ENCODE measurements at regions not wholly inside any gene's neighbourhood (a gene's known extent, or its start where the extent isn't known, plus 50 kb on each side); places are given as distances from the start of the nearest gene placed in this dataset.
"Not testable (repeated sequence)": the region's sequence is repeated elsewhere in the genome, so short reads cannot be mapped to it uniquely, and the experiment has no call there.

DNA sequence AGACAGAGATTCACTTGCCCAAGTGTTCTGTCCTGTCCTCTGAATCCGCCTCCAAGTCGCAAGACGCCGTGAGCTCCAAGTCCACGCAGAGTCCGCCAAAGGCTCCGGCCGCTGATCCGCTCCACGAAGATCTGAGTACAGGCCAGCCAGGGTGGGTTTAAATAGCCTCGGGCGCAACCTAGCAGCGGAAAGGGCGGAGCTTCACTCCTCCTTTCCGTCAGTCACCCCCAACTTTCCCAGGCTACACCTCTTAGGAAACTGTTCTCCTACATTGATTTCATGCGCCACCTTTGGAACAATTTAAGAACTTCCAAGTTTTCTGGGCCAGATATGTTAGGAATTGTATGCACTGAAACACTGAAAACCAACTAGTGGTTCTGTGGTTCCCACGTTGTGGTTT, 301.8 kb downstream of the CWH43 start:
- H3K9me3 ChIP-seq (ENCODE audit: insufficient read depth, low read depth, low read length), result peaks cover 20% of the 10 kb centered on the region
- H3K27ac ChIP-seq (ENCODE audit: low read depth, low read length); H3K36me3 ChIP-seq (ENCODE audit: insufficient read depth, low read length); H3K27me3 ChIP-seq (ENCODE audit: insufficient read depth, low read length); H3K4me3 ChIP-seq (ENCODE audit: low read length); H3K9ac ChIP-seq (ENCODE audit: low read depth, low read length); H3K4me1 ChIP-seq (ENCODE audit: insufficient read depth, low read length): not testable (repeated sequence)
- 91% methylated on average over 16 of the region's 17 CpGs for WGBS

DNA sequence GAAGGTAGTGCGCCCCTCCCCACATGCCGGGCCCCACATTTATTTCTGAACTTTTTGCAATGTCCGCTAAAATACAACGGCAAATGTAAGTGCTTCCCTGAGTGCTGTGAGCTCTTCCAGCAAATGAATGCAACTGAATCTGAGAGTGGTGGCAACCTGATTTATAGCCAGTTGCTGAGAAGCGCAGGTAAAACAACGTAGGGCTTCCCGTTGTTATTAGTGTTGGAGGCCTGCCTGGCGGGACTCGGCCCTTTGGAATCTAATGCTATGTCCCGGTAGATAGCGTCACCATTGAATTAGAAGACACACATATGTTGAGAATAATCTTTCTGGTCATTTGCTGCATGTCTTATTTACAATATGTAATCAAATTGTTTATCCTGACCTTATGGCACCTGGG, 302.7 kb downstream of the CWH43 start:
- H3K4me1 ChIP-seq (ENCODE audit: insufficient read depth, low read length); H3K27ac ChIP-seq (ENCODE audit: low read depth, low read length); H3K36me3 ChIP-seq (ENCODE audit: insufficient read depth, low read length); H3K4me3 ChIP-seq (ENCODE audit: low read length); H3K9ac ChIP-seq (ENCODE audit: low read depth, low read length); H3K27me3 ChIP-seq (ENCODE audit: insufficient read depth, low read length): not testable (repeated sequence)
- H3K9me3 ChIP-seq (ENCODE audit: insufficient read depth, low read depth, low read length), result peaks cover 20% of the 10 kb centered on the region
- 93% methylated on average over 10 of the region's 11 CpGs for WGBS

DNA sequence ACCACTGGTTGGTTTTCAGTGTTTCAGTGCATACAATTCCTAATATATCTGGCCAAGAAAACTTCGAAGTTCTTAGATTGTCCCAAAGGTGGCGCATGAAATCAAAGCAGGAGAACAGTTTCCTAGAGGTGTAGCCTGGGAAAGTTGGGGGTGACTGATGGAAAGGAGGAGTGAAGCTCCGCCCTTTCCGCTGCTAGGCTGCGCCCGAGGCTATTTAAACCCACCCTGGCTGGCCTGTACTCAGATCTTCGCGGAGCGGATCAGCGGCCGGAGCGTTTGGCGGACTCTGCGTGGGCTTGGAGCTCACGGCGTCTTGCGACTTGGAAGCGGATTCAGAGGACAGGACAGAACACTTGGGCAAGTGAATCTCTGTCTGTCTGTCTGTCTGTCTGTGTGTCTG, 328.7 kb downstream of the CWH43 start:
- H3K4me3 ChIP-seq (ENCODE audit: low read length), result not testable (repeated sequence)
- 91% methylated on average over 18 of the region's 18 CpGs for WGBS

DNA sequence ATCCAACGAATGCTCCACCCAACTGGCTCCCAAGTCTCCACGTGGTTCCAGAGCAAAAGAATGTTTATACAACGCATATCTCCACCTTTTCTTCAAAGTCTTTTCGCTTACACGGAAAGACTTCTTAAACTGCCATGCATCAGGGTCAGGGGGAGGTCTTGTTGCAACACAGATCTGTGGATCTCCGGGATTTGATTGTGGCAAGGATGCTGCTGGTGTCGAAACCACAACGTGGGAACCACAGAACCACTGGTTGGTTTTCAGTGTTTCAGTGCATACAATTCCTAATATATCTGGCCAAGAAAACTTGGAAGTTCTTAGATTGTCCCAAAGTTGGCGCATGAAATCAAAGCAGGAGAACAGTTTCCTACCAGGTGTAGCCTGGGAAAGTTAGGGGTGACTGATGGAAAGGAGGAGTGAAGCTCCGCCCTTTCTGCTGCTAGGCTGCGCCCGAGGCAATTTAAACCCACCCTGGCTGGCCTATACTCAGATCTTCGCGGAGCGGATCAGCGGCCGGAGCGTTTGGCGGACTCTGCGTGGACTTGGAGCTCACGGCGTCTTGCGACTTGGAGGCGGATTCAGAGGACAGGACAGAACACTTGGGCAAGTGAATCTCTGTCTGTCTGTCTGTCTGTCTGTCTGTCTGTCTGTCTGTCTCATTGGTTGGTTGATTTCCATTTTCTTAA, 334.8 kb downstream of the CWH43 start:
- H3K4me3 ChIP-seq (ENCODE audit: low read length); H3K4me1 ChIP-seq (ENCODE audit: insufficient read depth, low read length); H3K36me3 ChIP-seq (ENCODE audit: insufficient read depth, low read length); H3K27me3 ChIP-seq (ENCODE audit: insufficient read depth, low read length); H3K27ac ChIP-seq (ENCODE audit: low read depth, low read length); H3K9ac ChIP-seq (ENCODE audit: low read depth, low read length): not testable (repeated sequence)
- 90% methylated on average over 20 of the region's 24 CpGs for WGBS
- peaks cover 17% of the 10 kb centered on the region for H3K9me3 ChIP-seq (ENCODE audit: insufficient read depth, low read depth, low read length)

More for the DNA sequence above, 328.7 kb downstream of the CWH43 start:
- H3K27ac ChIP-seq (ENCODE audit: low read depth, low read length); H3K4me1 ChIP-seq (ENCODE audit: insufficient read depth, low read length); H3K27me3 ChIP-seq (ENCODE audit: insufficient read depth, low read length); H3K9ac ChIP-seq (ENCODE audit: low read depth, low read length); H3K36me3 ChIP-seq (ENCODE audit: insufficient read depth, low read length): not testable (repeated sequence)
- H3K9me3 ChIP-seq (ENCODE audit: insufficient read depth, low read depth, low read length), result peaks cover 27% of the 10 kb centered on the region

DNA sequence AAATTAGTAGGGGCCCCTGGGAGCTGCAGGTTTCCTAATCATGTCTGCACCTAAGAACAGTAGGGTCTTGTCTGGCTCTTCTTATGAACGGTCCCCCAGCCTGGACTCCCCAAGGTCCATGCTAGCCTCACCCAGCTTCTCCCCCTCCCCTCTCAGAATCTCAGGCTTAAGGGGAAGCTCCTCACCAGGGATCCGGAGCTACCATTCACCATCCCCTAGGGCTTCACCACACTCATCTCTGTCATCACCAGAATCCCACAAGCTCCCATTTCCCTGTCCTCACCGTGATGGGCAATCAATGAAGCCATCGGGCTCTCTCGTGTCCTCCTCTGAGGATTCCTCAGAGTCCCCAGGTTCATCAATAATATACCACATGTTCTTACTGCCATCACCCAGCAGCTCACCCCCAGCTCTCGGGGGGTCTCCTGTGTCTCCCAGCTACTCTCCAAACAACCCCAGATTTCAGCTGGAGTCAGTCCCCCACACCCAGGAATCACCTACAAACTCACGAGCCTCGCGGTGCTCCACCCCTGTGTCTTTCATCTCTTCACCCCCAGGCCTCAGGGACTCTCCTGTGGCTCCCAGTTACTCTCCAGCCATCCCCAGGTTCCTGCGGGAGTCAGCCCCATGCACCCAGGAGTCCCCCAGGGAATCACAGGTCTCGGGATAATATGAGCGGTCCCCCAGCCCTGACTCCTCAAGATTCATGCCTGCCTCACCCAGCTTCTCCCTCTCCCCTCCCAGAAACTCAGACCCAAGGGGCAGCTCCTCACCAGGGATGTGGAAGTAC, 335.6 kb downstream of the CWH43 start:
- H3K9ac ChIP-seq (ENCODE audit: low read depth, low read length); H3K27me3 ChIP-seq (ENCODE audit: insufficient read depth, low read length); H3K4me1 ChIP-seq (ENCODE audit: insufficient read depth, low read length); H3K36me3 ChIP-seq (ENCODE audit: insufficient read depth, low read length); H3K27ac ChIP-seq (ENCODE audit: low read depth, low read length); H3K4me3 ChIP-seq (ENCODE audit: low read length): not testable (repeated sequence)
- WGBS, result 86% methylated on average over 11 of the region's 12 CpGs
- peaks cover 17% of the 10 kb centered on the region for H3K9me3 ChIP-seq (ENCODE audit: insufficient read depth, low read depth, low read length)

DNA sequence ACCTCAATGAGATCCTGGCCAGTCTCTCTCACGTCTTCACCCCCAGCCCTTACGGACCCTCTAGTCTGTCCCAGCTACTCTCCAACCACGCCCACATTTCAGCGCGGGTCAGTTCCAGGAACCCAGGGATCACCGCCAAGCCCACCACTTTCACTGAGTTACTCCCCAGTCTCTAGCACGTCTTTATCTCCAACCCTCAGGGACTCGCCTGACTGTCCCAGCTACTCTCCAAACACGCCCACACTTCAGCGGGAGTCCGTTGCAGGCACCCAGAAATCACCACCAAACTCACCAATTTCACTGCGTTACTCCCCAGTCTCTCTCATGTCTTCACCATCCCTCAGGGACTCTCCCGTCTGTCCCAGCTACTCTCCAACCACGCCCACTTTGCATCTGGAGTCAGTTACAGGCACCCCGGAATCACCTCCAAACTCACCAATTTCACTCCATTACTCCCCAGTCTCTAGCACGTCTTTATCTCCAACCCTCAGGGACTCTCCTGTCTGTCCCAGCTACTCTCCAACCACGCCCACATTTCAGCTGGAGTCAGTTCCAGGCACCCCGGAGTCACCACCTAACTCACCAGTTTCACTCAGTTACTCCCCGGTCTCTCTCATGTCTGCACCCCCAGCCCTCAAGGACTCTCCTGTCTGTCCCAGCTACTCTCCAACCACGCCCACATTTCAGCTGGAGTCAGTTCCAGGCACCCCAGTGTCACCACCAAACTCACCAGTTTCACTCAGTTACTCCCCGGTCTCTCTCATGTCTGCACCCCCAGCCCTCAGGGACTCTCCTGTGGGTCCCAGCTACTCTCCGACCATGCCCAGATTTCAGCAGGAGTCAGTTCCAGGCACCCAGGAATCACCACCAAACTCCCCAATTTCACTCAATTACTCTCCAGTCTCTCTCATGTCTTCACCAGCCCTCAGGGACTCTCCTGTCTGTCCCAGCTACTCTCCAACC, 336.8 kb downstream of the CWH43 start:
- H3K36me3 ChIP-seq (ENCODE audit: insufficient read depth, low read length); H3K27ac ChIP-seq (ENCODE audit: low read depth, low read length); H3K4me1 ChIP-seq (ENCODE audit: insufficient read depth, low read length); H3K9ac ChIP-seq (ENCODE audit: low read depth, low read length); H3K4me3 ChIP-seq (ENCODE audit: low read length); H3K27me3 ChIP-seq (ENCODE audit: insufficient read depth, low read length): not testable (repeated sequence)
- peaks cover 17% of the 10 kb centered on the region for H3K9me3 ChIP-seq (ENCODE audit: insufficient read depth, low read depth, low read length)
- 83% methylated on average over 22 of the region's 22 CpGs for WGBS

DNA sequence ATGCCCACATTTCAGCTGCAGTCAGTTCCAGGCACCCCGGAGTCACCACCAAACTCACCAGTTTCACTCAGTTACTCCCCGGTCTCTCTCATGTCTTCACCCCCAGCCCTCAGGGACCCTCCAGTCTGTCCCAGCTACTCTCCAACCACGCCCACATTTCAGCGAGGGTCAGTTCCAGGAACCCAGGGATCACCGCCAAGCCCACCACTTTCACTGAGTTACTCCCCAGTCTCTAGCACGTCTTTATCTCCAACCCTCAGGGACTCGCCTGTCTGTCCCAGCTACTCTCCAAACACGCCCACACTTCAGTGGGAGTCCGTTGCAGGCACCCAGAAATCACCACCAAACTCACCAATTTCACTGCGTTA, 337.5 kb downstream of the CWH43 start:
- not testable (repeated sequence) for H3K27me3 ChIP-seq (ENCODE audit: insufficient read depth, low read length); H3K9ac ChIP-seq (ENCODE audit: low read depth, low read length); H3K27ac ChIP-seq (ENCODE audit: low read depth, low read length); H3K4me3 ChIP-seq (ENCODE audit: low read length); H3K36me3 ChIP-seq (ENCODE audit: insufficient read depth, low read length); H3K4me1 ChIP-seq (ENCODE audit: insufficient read depth, low read length)
- H3K9me3 ChIP-seq (ENCODE audit: insufficient read depth, low read depth, low read length), result peaks cover 17% of the 10 kb centered on the region
- 71% methylated on average over 1 of the region's 10 CpGs for WGBS

All from HUES64 (cell line).